Loucy (cell line): ENCODE measurements at regions not wholly inside any gene's neighbourhood (a gene's known extent, or its start where the extent isn't known, plus 50 kb on each side); places are given as distances from the start of the nearest gene placed in this dataset.

Source experiments
- H2AFZ ChIP-seq: fragments of 200-600 bp; sonication (generic); 2 replicates; pipeline ENCODE4 v1.6.0; 2016; ENCODE audit warnings: antibody characterized with exemption, mild to moderate bottlenecking, low read length, moderate library complexity
- H3F3A ChIP-seq: fragments of 200-600 bp; 2 replicates; pipeline ENCODE4 v1.6.0; 2016; ENCODE audit warnings: antibody characterized with exemption, low read depth, mild to moderate bottlenecking
- H3K27me3 ChIP-seq: fragments of 200-600 bp; sonication (generic); 2 replicates; pipeline ENCODE4 v1.6.1; 2014; ENCODE audit warnings: low read length, mild to moderate bottlenecking; ENCODE audit not compliant: insufficient read depth, poor library complexity, severe bottlenecking
- H3K36me3 ChIP-seq: fragments of 200-600 bp; sonication (generic); 2 replicates; pipeline ENCODE4 v1.6.1; 2016; ENCODE audit warnings: low read length; ENCODE audit not compliant: insufficient read depth
- H3K4me1 ChIP-seq: fragments of 200-600 bp; sonication (generic); 2 replicates; pipeline ENCODE4 v1.5.1; 2014; ENCODE audit warnings: low read length, mild to moderate bottlenecking; ENCODE audit not compliant: insufficient read depth, poor library complexity, severe bottlenecking
- H3K4me2 ChIP-seq: fragments of 200-600 bp; sonication (generic); 2 replicates; pipeline ENCODE4 v1.6.0; 2014; ENCODE audit warnings: antibody characterized with exemption, low read length, low read depth, mild to moderate bottlenecking; ENCODE audit not compliant: poor library complexity, severe bottlenecking
- H3K4me3 ChIP-seq: fragments of 200-600 bp; sonication (generic); 2 replicates; pipeline ENCODE4 v1.5.1; 2014; ENCODE audit warnings: low read length, mild to moderate bottlenecking, mixed read lengths; ENCODE audit not compliant: poor library complexity, severe bottlenecking
- H3K79me2 ChIP-seq: fragments of 200-600 bp; sonication (generic); 2 replicates; pipeline ENCODE4 v1.6.1; 2014; ENCODE audit warnings: low read length; ENCODE audit not compliant: insufficient read depth
- H3K9ac ChIP-seq: fragments of 200-600 bp; sonication (generic); 2 replicates; pipeline ENCODE4 v1.6.0; 2014; ENCODE audit warnings: mild to moderate bottlenecking, low read depth, low read length, moderate library complexity; ENCODE audit not compliant: poor library complexity, severe bottlenecking
- H3K9me2 ChIP-seq: fragments of 200-600 bp; sonication (generic); replicated peaks from 2 replicates; pipeline ENCODE4 v1.6.1; 2016; ENCODE audit warnings: low read depth, low read length, mixed read lengths
- H3K9me3 ChIP-seq: fragments of 200-600 bp; sonication (generic); 2 replicates; pipeline ENCODE4 v1.6.1; 2014; ENCODE audit warnings: mild to moderate bottlenecking, antibody characterized with exemption, low read length, low read depth; ENCODE audit not compliant: insufficient read depth
- H4K20me1 ChIP-seq: fragments of 200-600 bp; sonication (generic); 2 replicates; pipeline ENCODE4 v1.6.0; 2014; ENCODE audit warnings: antibody characterized with exemption, low read length, mild to moderate bottlenecking; ENCODE audit not compliant: insufficient read depth, poor library complexity, severe bottlenecking
- EZH2phosphoT487 ChIP-seq: fragments of 200-600 bp; IDR thresholded peaks from 2 replicates; pipeline ENCODE4 v1.6.1; 2018; ENCODE audit warnings: antibody characterized with exemption, mild to moderate bottlenecking, moderate library complexity, borderline replicate concordance
- TF ChIP-seq, protein P1 (sequence below): fragments of 200-600 bp; sonication (generic); conservative IDR thresholded peaks from 2 replicates; pipeline ENCODE4 v1.5.1; 2014; ENCODE audit warnings: mild to moderate bottlenecking, antibody characterized with exemption, low read length

- Histone ChIP-seq H3K4me3 (no peak overlapping the region), H4K20me1 (no peaks in the 10 kb centered on the region), H3K79me2 (no peaks in the 10 kb centered on the region), H3K9ac (no peak overlapping the region), H3K9me3 (no peaks in the 10 kb centered on the region), H3K9me2 (no peaks in the 10 kb centered on the region), H3K4me1 (peaks cover 7% of the 10 kb centered on the region), H3K36me3 (no peaks in the 10 kb centered on the region), H3K4me2 (no peak overlapping the region), H2AFZ (no peak overlapping the region), H3F3A (no peaks in the 10 kb centered on the region), H3K27me3 (no peaks in the 10 kb centered on the region)
- no peak for TF ChIP-seq EZH2phosphoT487
- TF ChIP-seq, protein P1, sequence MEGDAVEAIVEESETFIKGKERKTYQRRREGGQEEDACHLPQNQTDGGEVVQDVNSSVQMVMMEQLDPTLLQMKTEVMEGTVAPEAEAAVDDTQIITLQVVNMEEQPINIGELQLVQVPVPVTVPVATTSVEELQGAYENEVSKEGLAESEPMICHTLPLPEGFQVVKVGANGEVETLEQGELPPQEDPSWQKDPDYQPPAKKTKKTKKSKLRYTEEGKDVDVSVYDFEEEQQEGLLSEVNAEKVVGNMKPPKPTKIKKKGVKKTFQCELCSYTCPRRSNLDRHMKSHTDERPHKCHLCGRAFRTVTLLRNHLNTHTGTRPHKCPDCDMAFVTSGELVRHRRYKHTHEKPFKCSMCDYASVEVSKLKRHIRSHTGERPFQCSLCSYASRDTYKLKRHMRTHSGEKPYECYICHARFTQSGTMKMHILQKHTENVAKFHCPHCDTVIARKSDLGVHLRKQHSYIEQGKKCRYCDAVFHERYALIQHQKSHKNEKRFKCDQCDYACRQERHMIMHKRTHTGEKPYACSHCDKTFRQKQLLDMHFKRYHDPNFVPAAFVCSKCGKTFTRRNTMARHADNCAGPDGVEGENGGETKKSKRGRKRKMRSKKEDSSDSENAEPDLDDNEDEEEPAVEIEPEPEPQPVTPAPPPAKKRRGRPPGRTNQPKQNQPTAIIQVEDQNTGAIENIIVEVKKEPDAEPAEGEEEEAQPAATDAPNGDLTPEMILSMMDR: no peak
Observed at GRCh38 chr3:3278073-3278472, 98.6 kb upstream of the CRBN start.

DNA sequence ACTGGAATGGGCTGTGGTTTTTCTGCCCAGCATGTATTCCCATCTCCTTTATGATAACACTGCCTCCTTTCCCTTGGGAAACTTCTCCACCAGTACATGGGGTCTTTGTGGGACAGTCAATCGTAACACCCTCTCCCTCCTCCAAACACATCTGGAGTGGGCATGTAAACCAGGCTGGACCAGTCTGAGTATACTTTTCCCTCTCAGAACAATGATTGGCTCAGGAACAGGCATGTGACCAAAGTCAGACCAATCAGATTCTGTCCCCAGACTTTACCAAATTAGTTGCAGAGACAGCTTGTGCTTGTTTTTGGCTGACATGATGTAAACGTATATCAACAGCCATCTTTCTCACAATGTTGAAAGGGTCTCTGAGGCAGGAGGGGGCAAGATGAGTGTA is 97.1 kb upstream of the CRBN start:
- no peaks in the 10 kb centered on the region for H3K36me3 ChIP-seq
- TF ChIP-seq, protein P1: no peak
- no peak for TF ChIP-seq EZH2phosphoT487
- H3K9ac ChIP-seq: no peak overlapping the region
- no peaks in the 10 kb centered on the region for H3K27me3 ChIP-seq
- no peaks in the 10 kb centered on the region for H3K9me3 ChIP-seq
- H3K79me2 ChIP-seq: no peaks in the 10 kb centered on the region
- H3K4me1 ChIP-seq: peaks cover 7% of the 10 kb centered on the region
- no peak overlapping the region for H2AFZ ChIP-seq
- no peaks in the 10 kb centered on the region for H3K9me2 ChIP-seq
- H4K20me1 ChIP-seq: no peaks in the 10 kb centered on the region
- H3K4me2 ChIP-seq: no peak overlapping the region
- no peak overlapping the region for H3K4me3 ChIP-seq
- no peaks in the 10 kb centered on the region for H3F3A ChIP-seq

DNA sequence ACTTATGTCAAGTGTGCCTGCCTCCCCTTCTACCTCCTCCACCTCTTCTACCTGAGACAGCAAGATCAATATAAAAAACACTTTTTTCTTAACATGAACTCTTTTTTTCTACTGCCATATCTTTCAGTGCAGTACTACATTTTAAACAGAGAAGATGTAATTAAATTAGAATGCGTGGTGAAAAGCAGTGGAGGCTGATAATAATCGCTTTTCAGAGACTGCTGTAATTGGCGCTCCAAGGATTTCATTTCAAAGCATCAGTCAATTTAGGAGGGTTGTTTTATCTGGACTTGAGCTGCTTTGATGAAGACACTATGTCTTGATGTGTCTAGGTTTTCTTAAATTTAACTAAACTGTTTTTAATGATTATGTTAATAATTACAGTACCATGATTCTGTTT is 85.3 kb upstream of the CRBN start:
- no peaks in the 10 kb centered on the region for H3K9me2 ChIP-seq
- no peaks in the 10 kb centered on the region for H3K79me2 ChIP-seq
- H3K4me3 ChIP-seq: no peak overlapping the region
- H2AFZ ChIP-seq: no peak overlapping the region
- no peaks in the 10 kb centered on the region for H3K9me3 ChIP-seq
- H3K4me1 ChIP-seq: no peaks in the 10 kb centered on the region
- H3K9ac ChIP-seq: no peak overlapping the region
- TF ChIP-seq EZH2phosphoT487: no peak
- TF ChIP-seq, protein P1: no peak
- H3K4me2 ChIP-seq: no peak overlapping the region
- H3K36me3 ChIP-seq: no peaks in the 10 kb centered on the region
- H4K20me1 ChIP-seq: no peaks in the 10 kb centered on the region
- no peaks in the 10 kb centered on the region for H3F3A ChIP-seq
- no peaks in the 10 kb centered on the region for H3K27me3 ChIP-seq
